A549 (cell line): ENCODE measurements at regions not wholly inside any gene's neighbourhood (a gene's known extent, or its start where the extent isn't known, plus 50 kb on each side); places are given as distances from the start of the nearest gene placed in this dataset.

Experiments
- ATAC-seq, 2 experiments: fragments of 200-7000 bp in 1 of 2; fragments of >200 bp in 1 of 2; cut with Nextera tagmentation in 1 of 2; cut with Tn5 transposase in 1 of 2; 3 replicates each; pipeline versions ENCODE4 v1.8.0 to v1.9.1; 2018 to 2020; ENCODE audit warnings: mild to moderate bottlenecking in 1 of 2, moderate library complexity in 1 of 2
- CTCF ChIA-PET: fragments of 300-600 bp; sonication (Branson Sonifier 250); formaldehyde crosslinking; extraction: SDS; loops from one replicate; lab custom pipeline; 2021; ENCODE audit warnings: antibody characterized with exemption, inconsistent platforms; lab: Yijun Ruan, JAX
- POLR2A ChIA-PET: fragments of 350-600 bp; formaldehyde crosslinking; extraction: SDS; loops from one replicate; lab custom pipeline; 2021; ENCODE audit warnings: antibody characterized with exemption, inconsistent platforms; lab: Yijun Ruan, JAX
- DNase-seq, 2 experiments: peaks; one replicate each; pipeline versions ENCODE4 v3.0.0 to v3.0.0-alpha.2; 2011 to 2016; ENCODE audit warnings: low read depth in 1 of 2, low spot score in 1 of 2
- FAIRE-seq: peaks from 2 replicates; lab custom pipeline; 2011; peaks lifted over from hg19 to GRCh38; lab: Jason Lieb, UNC
- H3K27ac ChIP-seq, 2 experiments: fragments of >200 bp; sonication (Bioruptor Twin); formaldehyde crosslinking; 3 replicates each; pipeline ENCODE4 v1.5.1; 2016 to 2017
- H3K4me1 ChIP-seq: fragments of >200 bp; sonication (Bioruptor Twin); formaldehyde crosslinking; 3 replicates; pipeline ENCODE4 v1.6.1; 2016
- H3K4me2 ChIP-seq: fragments of >200 bp; sonication (Bioruptor Twin); formaldehyde crosslinking; 3 replicates; pipeline ENCODE4 v1.6.1; 2016
- H3K4me3 ChIP-seq: fragments of >200 bp; sonication (Bioruptor Twin); formaldehyde crosslinking; 3 replicates; pipeline ENCODE4 v1.5.1; 2016
- H3K9me3 ChIP-seq: fragments of >200 bp; sonication (Bioruptor Twin); formaldehyde crosslinking; 3 replicates; pipeline ENCODE4 v1.6.1; 2016
- BHLHE40 ChIP-seq: IDR thresholded peaks from 2 replicates; pipeline ENCODE4 v1.6.1; 2012; ENCODE audit warnings: low read depth, low read length, inconsistent platforms
- CBX2 ChIP-seq: fragments of 200-600 bp; sonication (generic); IDR thresholded peaks from 2 replicates; pipeline ENCODE4 v1.6.1; 2016; ENCODE audit warnings: low read depth, mild to moderate bottlenecking, borderline replicate concordance
- CEBPB ChIP-seq, 2 experiments: fragments of >200 bp in 1 of 2; sonication (Bioruptor Twin) in 1 of 2; formaldehyde crosslinking in 1 of 2; IDR thresholded peaks; 2 replicates each; pipeline ENCODE4 v1.6.1; 2012 to 2016
- CHD4 ChIP-seq: fragments of 200-600 bp; sonication (generic); IDR thresholded peaks from 2 replicates; pipeline ENCODE4 v1.6.1; 2016; ENCODE audit warnings: antibody characterized with exemption, mild to moderate bottlenecking, borderline replicate concordance
- EHF ChIP-seq: fragments of 250-450 bp; sonication (Bioruptor Pico); IDR thresholded peaks from 2 replicates; pipeline ENCODE4 v1.5.0; 2020; ENCODE audit warnings: mild to moderate bottlenecking
- EHMT2 ChIP-seq: fragments of 200-600 bp; sonication (generic); IDR thresholded peaks from 2 replicates; pipeline ENCODE4 v1.6.1; 2016; ENCODE audit warnings: antibody characterized with exemption, low read depth, mild to moderate bottlenecking, moderate library complexity
- FOSL2 ChIP-seq, 2 experiments: fragments of 450-650 bp in 1 of 2; fragments of >200 bp in 1 of 2; sonication (Bioruptor Twin) in 1 of 2; formaldehyde crosslinking; IDR thresholded peaks; 2 replicates each; pipeline versions ENCODE4 v1.5.0 to v1.6.1; 2016 to 2020; ENCODE audit warnings: mild to moderate bottlenecking in 1 of 2, moderate library complexity in 1 of 2
- HDAC2 ChIP-seq: fragments of 200-600 bp; sonication (generic); IDR thresholded peaks from 2 replicates; pipeline ENCODE4 v1.6.1; 2016
- JUN ChIP-seq, 2 experiments: fragments of >200 bp; sonication (Bioruptor Twin); formaldehyde crosslinking; IDR thresholded peaks; 2 replicates in 1 of 2; 3 replicates in 1 of 2; pipeline ENCODE4 v1.6.1; 2016 to 2017
- KDM1A ChIP-seq: fragments of 200-600 bp; sonication (generic); IDR thresholded peaks from 2 replicates; pipeline ENCODE4 v1.6.1; 2016; ENCODE audit warnings: low read depth, mild to moderate bottlenecking
- NPAS2 ChIP-seq: fragments of 250-450 bp; sonication (Bioruptor Pico); IDR thresholded peaks from 2 replicates; pipeline ENCODE4 v1.8.0; 2022; ENCODE audit warnings: mild to moderate bottlenecking, moderate library complexity, borderline replicate concordance
- POLR2AphosphoS2 ChIP-seq: conservative IDR thresholded peaks from 2 replicates; pipeline ENCODE4 v1.6.1; 2012; ENCODE audit warnings: low read length, improper control_type of control experiment, inconsistent platforms
- RAD21 ChIP-seq, 2 experiments: fragments of >200 bp in 1 of 2; sonication (Bioruptor Twin) in 1 of 2; formaldehyde crosslinking in 1 of 2; IDR thresholded peaks in 1 of 2; conservative IDR thresholded peaks in 1 of 2; 2 replicates in 1 of 2; 3 replicates in 1 of 2; pipeline ENCODE4 v1.6.1; 2012 to 2018; ENCODE audit warnings: inconsistent platforms in 1 of 2
- RFX5 ChIP-seq: fragments of 450-650 bp; IDR thresholded peaks from 2 replicates; pipeline ENCODE4 v1.7.1; 2014; ENCODE audit warnings: antibody characterized with exemption, mild to moderate bottlenecking, moderate library complexity
- SMC3 ChIP-seq: fragments of >200 bp; sonication (Bioruptor Twin); formaldehyde crosslinking; IDR thresholded peaks from 3 replicates; pipeline ENCODE4 v1.6.1; 2018; ENCODE audit warnings: inconsistent platforms
- TP53 ChIP-seq: fragments of 250-450 bp; sonication (Bioruptor Pico); IDR thresholded peaks from 2 replicates; pipeline ENCODE4 v1.5.0; 2021; ENCODE audit warnings: mild to moderate bottlenecking, moderate library complexity
- ZC3H11A ChIP-seq: fragments of 450-650 bp; IDR thresholded peaks from 2 replicates; pipeline ENCODE4 v1.6.1; 2014; ENCODE audit warnings: antibody characterized with exemption, mild to moderate bottlenecking
- ZFP36 ChIP-seq: fragments of 450-650 bp; IDR thresholded peaks from 2 replicates; pipeline ENCODE4 v1.6.1; 2014; ENCODE audit warnings: borderline replicate concordance; ENCODE audit not compliant: partially characterized antibody
- WGBS: methylation state at CpG from one replicate; pipeline ENCODE4 v1.1.6; 2017; ENCODE audit errors: missing lambda C conversion rate; 5-methylcytosine and 5-hydroxymethylcytosine counted together
- TF ChIP-seq, protein P1 (sequence below): IDR thresholded peaks from 2 replicates; pipeline ENCODE4 v1.6.1; 2012
- TF ChIP-seq, protein P2 (sequence below): fragments of 250-450 bp; sonication (Bioruptor Pico); IDR thresholded peaks from 2 replicates; pipeline ENCODE4 v1.5.0; 2020; ENCODE audit warnings: low read depth, mild to moderate bottlenecking, moderate library complexity
- TF ChIP-seq, protein P3 (sequence below): fragments of 150-350 bp; IDR thresholded peaks from 2 replicates; pipeline ENCODE4 v1.6.1; 2014; ENCODE audit warnings: low read depth, mild to moderate bottlenecking, low read length
- TF ChIP-seq, protein P4 (sequence below): fragments of >200 bp; sonication (Bioruptor Twin); formaldehyde crosslinking; IDR thresholded peaks from 2 replicates; pipeline ENCODE4 v1.6.1; 2016

DNA sequence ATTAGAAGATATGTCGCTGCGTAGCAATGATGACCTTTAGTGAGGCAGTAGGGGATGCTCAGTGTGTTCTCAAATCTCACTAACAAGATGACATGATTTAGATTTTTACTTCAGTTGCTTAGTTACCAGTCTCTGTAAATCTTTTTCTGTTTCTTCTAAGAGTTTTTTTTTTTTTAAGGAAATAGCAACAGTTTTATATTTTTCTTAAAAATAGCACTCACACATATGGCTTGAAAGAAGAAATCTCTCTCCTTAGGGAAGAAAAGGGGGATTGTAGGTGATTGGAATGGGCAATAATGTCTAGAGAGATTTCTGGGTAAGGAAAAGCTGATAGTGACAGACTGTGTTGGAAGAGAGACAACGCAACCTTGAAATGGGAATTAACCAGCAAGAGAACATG is 524.6 kb upstream of the ARPP21 start:
- Histone ChIP-seq H3K4me1 (no peaks in the 10 kb centered on the region), H3K27ac (no peak overlapping the region), H3K4me2 (no peak overlapping the region), H3K9me3 (no peaks in the 10 kb centered on the region), H3K4me3 (no peak overlapping the region)
- CTCF ChIA-PET, result interaction anchor here (0.6 kb wide), 1 partner anchor 71 kb away, joined by 3 read pairs; no protein-coding TSS in a partner anchor
- TF ChIP-seq POLR2AphosphoS2, result no peak
- TF ChIP-seq KDM1A, result no peak
- no peak for TF ChIP-seq HDAC2
- TF ChIP-seq RFX5, result no peak
- TF ChIP-seq, protein P1, sequence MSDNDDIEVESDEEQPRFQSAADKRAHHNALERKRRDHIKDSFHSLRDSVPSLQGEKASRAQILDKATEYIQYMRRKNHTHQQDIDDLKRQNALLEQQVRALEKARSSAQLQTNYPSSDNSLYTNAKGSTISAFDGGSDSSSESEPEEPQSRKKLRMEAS, result no peak
- TF ChIP-seq, protein P2, sequence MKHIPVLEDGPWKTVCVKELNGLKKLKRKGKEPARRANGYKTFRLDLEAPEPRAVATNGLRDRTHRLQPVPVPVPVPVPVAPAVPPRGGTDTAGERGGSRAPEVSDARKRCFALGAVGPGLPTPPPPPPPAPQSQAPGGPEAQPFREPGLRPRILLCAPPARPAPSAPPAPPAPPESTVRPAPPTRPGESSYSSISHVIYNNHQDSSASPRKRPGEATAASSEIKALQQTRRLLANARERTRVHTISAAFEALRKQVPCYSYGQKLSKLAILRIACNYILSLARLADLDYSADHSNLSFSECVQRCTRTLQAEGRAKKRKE (CRISPR knock-in tag), result no peak
- TF ChIP-seq BHLHE40, result no peak
- TF ChIP-seq CEBPB (IDR thresholded peaks at IDR 0.05), result no peak
- no peak for TF ChIP-seq TP53 (CRISPR knock-in tag)
- TF ChIP-seq SMC3, result no peak
- no peak for TF ChIP-seq CBX2
- TF ChIP-seq, protein P3, sequence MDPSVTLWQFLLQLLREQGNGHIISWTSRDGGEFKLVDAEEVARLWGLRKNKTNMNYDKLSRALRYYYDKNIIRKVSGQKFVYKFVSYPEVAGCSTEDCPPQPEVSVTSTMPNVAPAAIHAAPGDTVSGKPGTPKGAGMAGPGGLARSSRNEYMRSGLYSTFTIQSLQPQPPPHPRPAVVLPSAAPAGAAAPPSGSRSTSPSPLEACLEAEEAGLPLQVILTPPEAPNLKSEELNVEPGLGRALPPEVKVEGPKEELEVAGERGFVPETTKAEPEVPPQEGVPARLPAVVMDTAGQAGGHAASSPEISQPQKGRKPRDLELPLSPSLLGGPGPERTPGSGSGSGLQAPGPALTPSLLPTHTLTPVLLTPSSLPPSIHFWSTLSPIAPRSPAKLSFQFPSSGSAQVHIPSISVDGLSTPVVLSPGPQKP, result no peak
- POLR2A ChIA-PET, result no interaction called here
- WGBS, result 82% methylated on average over 3 of the region's 3 CpGs
- DNase-seq, result no peak
- no peak for ATAC-seq
- no peak for FAIRE-seq

DNA sequence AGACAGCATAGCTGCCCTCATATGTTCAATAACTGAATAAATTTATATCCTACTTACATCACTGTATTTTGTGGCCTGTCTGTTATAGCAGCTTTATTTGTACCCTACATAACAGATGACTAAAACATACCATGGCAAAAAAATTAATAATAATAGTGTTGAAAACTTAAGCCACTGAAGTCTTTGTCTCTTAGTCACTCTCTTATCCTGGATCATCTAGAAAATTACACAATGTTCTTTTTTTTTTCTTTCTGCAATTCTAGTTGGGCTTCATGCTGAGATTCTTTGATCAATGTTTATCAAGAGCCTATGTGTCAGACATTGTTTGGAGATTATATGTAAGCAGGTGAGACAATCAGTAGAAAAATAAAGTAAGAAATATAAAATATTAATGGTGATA is 519.3 kb upstream of the ARPP21 start:
- TF ChIP-seq FOSL2 (IDR thresholded peaks at IDR 0.05) (no peak), FOSL2 (CRISPR knock-in tag; IDR thresholded peaks at IDR 0.05) (no peak), EHMT2 (no peak), JUN (IDR thresholded peaks at IDR 0.05) (no peak), EHF (CRISPR knock-in tag) (no peak), CHD4 (no peak), CEBPB (IDR thresholded peaks at IDR 0.05) (no peak), ZFP36 (no peak), NPAS2 (CRISPR knock-in tag) (no peak)
- TF ChIP-seq, protein P4, sequence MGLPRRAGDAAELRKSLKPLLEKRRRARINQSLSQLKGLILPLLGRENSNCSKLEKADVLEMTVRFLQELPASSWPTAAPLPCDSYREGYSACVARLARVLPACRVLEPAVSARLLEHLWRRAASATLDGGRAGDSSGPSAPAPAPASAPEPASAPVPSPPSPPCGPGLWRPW, result no peak
- no peak overlapping the region for H3K4me3 ChIP-seq
- CTCF ChIA-PET, result no interaction called here
- no peaks in the 10 kb centered on the region for H3K4me1 ChIP-seq
- H3K4me2 ChIP-seq, result no peak overlapping the region
- ATAC-seq, result no peak
- no peak overlapping the region for H3K27ac ChIP-seq
- no peaks in the 10 kb centered on the region for H3K9me3 ChIP-seq
- no peak for FAIRE-seq
- no peak for DNase-seq
- POLR2A ChIA-PET, result no interaction called here

DNA sequence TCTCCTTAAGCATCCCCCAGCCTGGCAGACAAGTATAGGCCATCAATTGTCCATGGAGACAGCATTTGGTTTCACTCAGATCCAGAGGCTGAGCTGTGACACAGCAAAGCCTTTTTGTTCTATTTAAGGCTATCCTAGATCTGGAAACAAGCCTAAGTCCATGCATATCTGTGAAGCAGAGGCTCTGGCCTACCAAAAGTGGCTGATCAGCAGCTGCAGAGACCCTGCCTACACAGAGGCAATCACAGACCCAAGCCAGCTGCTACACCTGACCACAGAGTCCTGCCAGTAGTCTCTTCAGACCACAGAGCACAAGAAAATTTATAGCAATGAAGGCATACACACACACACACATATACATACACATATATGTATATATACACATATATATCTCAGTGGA is 501.7 kb upstream of the ARPP21 start:
- no peak for FAIRE-seq
- H3K4me2 ChIP-seq, result no peak overlapping the region
- no peak overlapping the region for H3K27ac ChIP-seq
- no peak for ATAC-seq
- no peak overlapping the region for H3K4me3 ChIP-seq
- ChIA-PET CTCF (interaction anchor here (0.9 kb wide), 1 partner anchor 14 kb away, joined by 3 read pairs; no protein-coding TSS in a partner anchor), POLR2A (no interaction called here)
- H3K4me1 ChIP-seq, result no peaks in the 10 kb centered on the region
- no peak for TF ChIP-seq RAD21 (conservative IDR thresholded peaks at IDR 0.05 in 1 of 2, IDR thresholded peaks at IDR 0.05 in 1 of 2)
- no peak for TF ChIP-seq ZC3H11A
- TF ChIP-seq ZFP36, result no peak
- H3K9me3 ChIP-seq, result peaks cover 6% of the 10 kb centered on the region; the same call in 1 of the 3 replicates
- DNase-seq, result no peak
